ENCODE measurements at regions not wholly inside any gene's neighbourhood (a gene's known extent, or its start where the extent isn't known, plus 50 kb on each side); places are given as distances from the start of the nearest gene placed in this dataset.

DNA sequence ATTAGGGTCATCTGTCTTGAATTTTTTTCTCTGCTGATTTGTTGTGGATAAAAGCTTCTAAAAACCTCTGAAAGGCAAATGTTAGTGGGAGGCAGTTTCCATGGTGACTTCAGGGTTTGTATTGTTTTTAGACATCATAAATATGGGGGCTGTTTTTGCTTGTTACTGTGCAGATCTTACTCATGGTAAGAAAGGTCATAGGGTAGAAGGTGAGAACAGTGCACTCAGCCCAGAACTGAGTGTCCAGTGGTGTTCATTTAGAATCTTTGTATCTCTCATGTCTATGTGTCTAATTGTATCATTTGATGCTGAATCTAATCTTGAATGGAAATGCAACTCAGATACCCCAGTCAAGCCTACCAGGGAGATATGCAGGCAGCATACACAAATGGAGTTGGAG lies 609.8 kb downstream of the ZNF674 start:
- no peaks in the 10 kb centered on the region for H3K27me3 ChIP-seq (ENCODE audit: insufficient read depth, poor library complexity, severe bottlenecking)
- no peak overlapping the region for H3K27ac ChIP-seq (replicated peaks)
- no peak for DNase-seq (ENCODE audit: low read depth in 1 of 2, low spot score in 1 of 2)
- no peak overlapping the region for H3K4me3 ChIP-seq (replicated peaks; ENCODE audit: insufficient read depth, low read length)
- TF ChIP-seq POLR2AphosphoS5 (IDR thresholded peaks at IDR 0.05; ENCODE audit: low read depth) (no peak), GABPA (IDR thresholded peaks at IDR 0.05; ENCODE audit: low read depth) (no peak), SPI1 (IDR thresholded peaks at IDR 0.05; ENCODE audit: borderline replicate concordance, low read depth) (no peak)
- TF ChIP-seq, protein P1, sequence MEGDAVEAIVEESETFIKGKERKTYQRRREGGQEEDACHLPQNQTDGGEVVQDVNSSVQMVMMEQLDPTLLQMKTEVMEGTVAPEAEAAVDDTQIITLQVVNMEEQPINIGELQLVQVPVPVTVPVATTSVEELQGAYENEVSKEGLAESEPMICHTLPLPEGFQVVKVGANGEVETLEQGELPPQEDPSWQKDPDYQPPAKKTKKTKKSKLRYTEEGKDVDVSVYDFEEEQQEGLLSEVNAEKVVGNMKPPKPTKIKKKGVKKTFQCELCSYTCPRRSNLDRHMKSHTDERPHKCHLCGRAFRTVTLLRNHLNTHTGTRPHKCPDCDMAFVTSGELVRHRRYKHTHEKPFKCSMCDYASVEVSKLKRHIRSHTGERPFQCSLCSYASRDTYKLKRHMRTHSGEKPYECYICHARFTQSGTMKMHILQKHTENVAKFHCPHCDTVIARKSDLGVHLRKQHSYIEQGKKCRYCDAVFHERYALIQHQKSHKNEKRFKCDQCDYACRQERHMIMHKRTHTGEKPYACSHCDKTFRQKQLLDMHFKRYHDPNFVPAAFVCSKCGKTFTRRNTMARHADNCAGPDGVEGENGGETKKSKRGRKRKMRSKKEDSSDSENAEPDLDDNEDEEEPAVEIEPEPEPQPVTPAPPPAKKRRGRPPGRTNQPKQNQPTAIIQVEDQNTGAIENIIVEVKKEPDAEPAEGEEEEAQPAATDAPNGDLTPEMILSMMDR (IDR thresholded peaks at IDR 0.05; ENCODE audit: insufficient read depth, low read length) = no peak
- TF ChIP-seq, protein P2, sequence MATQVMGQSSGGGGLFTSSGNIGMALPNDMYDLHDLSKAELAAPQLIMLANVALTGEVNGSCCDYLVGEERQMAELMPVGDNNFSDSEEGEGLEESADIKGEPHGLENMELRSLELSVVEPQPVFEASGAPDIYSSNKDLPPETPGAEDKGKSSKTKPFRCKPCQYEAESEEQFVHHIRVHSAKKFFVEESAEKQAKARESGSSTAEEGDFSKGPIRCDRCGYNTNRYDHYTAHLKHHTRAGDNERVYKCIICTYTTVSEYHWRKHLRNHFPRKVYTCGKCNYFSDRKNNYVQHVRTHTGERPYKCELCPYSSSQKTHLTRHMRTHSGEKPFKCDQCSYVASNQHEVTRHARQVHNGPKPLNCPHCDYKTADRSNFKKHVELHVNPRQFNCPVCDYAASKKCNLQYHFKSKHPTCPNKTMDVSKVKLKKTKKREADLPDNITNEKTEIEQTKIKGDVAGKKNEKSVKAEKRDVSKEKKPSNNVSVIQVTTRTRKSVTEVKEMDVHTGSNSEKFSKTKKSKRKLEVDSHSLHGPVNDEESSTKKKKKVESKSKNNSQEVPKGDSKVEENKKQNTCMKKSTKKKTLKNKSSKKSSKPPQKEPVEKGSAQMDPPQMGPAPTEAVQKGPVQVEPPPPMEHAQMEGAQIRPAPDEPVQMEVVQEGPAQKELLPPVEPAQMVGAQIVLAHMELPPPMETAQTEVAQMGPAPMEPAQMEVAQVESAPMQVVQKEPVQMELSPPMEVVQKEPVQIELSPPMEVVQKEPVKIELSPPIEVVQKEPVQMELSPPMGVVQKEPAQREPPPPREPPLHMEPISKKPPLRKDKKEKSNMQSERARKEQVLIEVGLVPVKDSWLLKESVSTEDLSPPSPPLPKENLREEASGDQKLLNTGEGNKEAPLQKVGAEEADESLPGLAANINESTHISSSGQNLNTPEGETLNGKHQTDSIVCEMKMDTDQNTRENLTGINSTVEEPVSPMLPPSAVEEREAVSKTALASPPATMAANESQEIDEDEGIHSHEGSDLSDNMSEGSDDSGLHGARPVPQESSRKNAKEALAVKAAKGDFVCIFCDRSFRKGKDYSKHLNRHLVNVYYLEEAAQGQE (IDR thresholded peaks at IDR 0.05; ENCODE audit: insufficient replicate concordance, low read depth) = no peak

DNA sequence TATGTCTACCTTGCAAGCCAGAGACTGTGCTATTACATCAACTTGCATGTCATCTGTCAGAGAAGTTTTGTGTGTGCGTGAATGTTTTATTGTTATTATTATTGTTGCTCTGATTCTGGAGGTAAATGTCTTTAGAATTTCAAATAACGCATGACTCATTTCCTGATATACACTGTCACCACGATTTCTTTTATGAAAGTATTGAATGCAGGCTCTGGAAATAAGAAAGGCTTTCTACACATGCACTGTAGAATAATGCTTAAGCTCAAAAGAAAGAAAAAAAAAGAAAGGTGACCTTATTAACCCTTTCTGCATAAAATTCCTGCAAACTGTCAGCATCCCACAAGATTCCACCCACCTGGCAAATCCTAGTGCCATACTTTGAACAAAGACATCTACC lies 632.9 kb downstream of the ZNF674 start:
- TF ChIP-seq POLR2AphosphoS5 (IDR thresholded peaks at IDR 0.05; ENCODE audit: low read depth) (no peak), SPI1 (IDR thresholded peaks at IDR 0.05; ENCODE audit: borderline replicate concordance, low read depth) (no peak), GABPA (IDR thresholded peaks at IDR 0.05; ENCODE audit: low read depth) (no peak)
- TF ChIP-seq, protein P2 (IDR thresholded peaks at IDR 0.05; ENCODE audit: insufficient replicate concordance, low read depth) = no peak
- TF ChIP-seq, protein P1 (IDR thresholded peaks at IDR 0.05; ENCODE audit: insufficient read depth, low read length) = no peak
- DNase-seq (ENCODE audit: low read depth in 1 of 2, low spot score in 1 of 2) = no peak
- Histone ChIP-seq H3K27ac (replicated peaks) (no peak overlapping the region), H3K27me3 (ENCODE audit: insufficient read depth, poor library complexity, severe bottlenecking) (no peaks in the 10 kb centered on the region), H3K4me3 (replicated peaks; ENCODE audit: insufficient read depth, low read length) (no peak overlapping the region)

DNA sequence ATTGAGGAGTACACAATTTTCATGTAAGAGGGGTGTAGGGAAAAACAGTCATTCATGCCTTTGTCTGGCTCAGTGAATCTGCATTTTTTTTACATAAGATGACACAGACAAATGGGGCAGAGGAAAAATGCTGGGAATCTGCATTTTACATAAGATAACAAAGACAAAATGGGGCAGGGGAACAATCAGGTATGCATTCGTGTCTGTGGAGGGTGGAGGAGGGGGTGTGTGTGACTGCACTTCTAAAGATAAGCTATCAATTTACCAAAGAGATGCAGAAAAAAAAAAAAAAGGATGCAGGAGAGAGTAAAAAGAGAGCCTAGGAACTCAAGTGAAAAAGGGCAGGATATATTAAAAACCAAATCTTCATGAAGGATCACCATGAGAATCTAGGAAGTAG lies 637.4 kb downstream of the ZNF674 start:
- no peak for DNase-seq (ENCODE audit: low read depth in 1 of 2, low spot score in 1 of 2)
- Histone ChIP-seq H3K4me3 (replicated peaks; ENCODE audit: insufficient read depth, low read length) (no peak overlapping the region), H3K27ac (replicated peaks) (no peak overlapping the region), H3K27me3 (ENCODE audit: insufficient read depth, poor library complexity, severe bottlenecking) (no peaks in the 10 kb centered on the region)
- TF ChIP-seq GABPA (IDR thresholded peaks at IDR 0.05; ENCODE audit: low read depth) (no peak), POLR2AphosphoS5 (IDR thresholded peaks at IDR 0.05; ENCODE audit: low read depth) (no peak), SPI1 (IDR thresholded peaks at IDR 0.05; ENCODE audit: borderline replicate concordance, low read depth) (no peak)
- TF ChIP-seq, protein P2 (IDR thresholded peaks at IDR 0.05; ENCODE audit: insufficient replicate concordance, low read depth) = no peak
- TF ChIP-seq, protein P1 (IDR thresholded peaks at IDR 0.05; ENCODE audit: insufficient read depth, low read length) = no peak
